GM12865 (cell line): ENCODE measurements at regions not wholly inside any gene's neighbourhood (a gene's known extent, or its start where the extent isn't known, plus 50 kb on each side); places are given as distances from the start of the nearest gene placed in this dataset.

Experiments used
- DNase-seq: peaks from one replicate; pipeline ENCODE4 v3.0.0; 2010; ENCODE audit warnings: low read depth
- H3K4me3 ChIP-seq: 2 replicates; pipeline ENCODE4 v1.5.1; 2011; ENCODE audit warnings: mild to moderate bottlenecking, low read depth, low read length, control low read depth
- CTCF ChIP-seq: IDR thresholded peaks from 2 replicates; pipeline ENCODE4 v1.5.1; 2011; ENCODE audit warnings: low read length, control low read depth, low read depth, inconsistent platforms; ENCODE audit not compliant: insufficient read depth; ENCODE audit errors: missing control alignments

GRCh38 chr1:90346349-90346748 is 351.4 kb downstream of the ZNF326 start:
- no peak for DNase-seq
- TF ChIP-seq CTCF: no peak
- no peak overlapping the region for H3K4me3 ChIP-seq

DNA sequence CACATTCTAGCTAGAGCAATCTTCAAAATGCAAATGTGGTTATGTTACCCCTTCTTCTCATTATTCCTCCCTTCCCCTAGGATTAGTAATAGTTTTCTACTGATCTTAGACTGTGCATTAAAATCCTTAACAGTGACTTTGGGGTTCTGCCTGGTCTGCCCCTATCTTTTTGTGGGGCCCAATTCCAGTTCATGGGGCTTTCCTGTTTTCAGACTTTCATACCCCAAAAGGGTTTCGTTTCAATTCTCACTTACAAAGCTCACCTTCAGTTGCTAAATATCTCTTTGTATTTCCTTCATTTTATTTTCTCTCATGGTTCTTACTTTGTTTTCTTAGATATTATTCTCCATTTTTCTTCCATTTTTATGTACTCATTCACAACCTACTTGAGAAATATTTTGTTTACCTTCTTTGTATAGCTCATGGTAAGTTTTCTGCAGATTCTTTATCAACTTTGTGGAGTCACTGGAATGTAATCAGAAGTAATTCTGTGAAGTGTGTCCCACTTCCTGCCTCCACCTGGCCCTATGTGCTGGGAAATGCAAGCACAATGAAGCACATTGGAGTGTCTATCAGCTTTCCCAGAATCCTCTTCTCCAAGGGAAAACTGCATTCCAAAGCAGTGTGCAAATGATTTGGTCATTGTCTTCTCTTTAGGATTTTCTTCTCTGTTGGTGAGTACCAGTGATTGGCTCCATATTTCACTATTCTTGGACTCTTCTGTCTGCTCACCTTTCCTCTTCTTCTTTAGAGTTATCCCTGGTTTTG is 350.2 kb downstream of the ZNF326 start:
- TF ChIP-seq CTCF: no peak
- H3K4me3 ChIP-seq: no peak overlapping the region
- no peak for DNase-seq

DNA sequence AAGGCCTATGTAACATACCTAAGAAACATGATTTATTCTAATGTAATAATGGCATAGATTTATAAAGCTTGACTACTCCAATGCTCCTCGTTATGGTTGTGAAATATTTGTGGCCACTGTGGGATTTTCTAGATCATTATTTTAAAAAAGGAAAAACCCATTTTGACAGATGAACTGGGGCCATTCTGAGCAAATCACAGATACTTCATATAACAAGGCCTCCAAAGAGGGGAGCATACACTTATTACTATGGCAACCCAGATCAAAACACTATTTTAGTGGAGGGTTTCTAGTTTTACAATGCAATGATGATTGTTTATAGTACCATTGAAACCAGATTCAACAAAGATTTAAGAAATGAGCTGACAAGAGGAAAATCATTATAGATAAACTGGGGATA is 346.6 kb downstream of the ZNF326 start:
- no peak overlapping the region for H3K4me3 ChIP-seq
- no peak for DNase-seq
- no peak for TF ChIP-seq CTCF

DNA sequence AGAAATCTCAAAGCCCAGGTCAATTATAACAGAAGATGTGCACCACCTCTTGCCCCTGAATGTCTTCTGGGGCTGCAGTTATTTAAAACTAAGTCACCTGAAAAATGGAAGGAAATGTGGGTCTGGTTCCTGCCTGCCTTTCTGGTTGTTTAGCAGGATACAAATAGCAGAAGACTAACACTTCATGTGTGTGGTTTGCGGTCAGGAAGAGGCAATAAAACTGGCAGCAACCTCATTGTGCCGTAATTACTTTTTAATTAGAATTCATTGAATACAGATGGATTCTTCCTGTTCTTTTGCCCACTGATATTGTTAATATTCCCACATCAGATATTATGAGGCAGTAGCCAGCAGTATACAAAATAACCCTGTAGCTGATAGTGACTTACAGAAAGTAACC is 345.7 kb downstream of the ZNF326 start:
- H3K4me3 ChIP-seq: no peak overlapping the region
- no peak for DNase-seq
- TF ChIP-seq CTCF: no peak

DNA sequence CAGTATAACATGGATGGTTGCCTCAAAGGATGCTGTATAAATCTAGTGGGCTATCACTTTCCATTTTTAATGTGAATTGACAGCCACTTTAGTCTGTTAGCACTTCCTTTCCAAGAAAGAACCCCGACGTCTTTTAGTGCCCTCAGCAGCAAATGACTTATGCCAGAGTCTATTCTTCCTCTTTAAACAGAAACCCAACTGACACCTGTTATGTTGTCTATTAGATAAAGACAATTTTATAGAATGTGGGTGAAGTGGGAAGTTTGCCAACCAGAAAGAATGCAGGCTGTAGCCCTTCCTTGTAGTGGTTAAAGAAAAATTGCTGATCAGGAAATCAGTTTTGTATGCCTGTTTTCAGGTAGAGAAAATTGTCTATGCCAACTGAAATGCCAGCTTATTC is 344.9 kb downstream of the ZNF326 start:
- TF ChIP-seq CTCF: no peak
- DNase-seq: no peak
- no peak overlapping the region for H3K4me3 ChIP-seq

GRCh38 chr1:90336552-90337324 is 341.8 kb downstream of the ZNF326 start:
- TF ChIP-seq CTCF: no peak
- no peak for DNase-seq
- H3K4me3 ChIP-seq: no peak overlapping the region
